SU-DHL-6 (cell line): ENCODE measurements at regions not wholly inside any gene's neighbourhood (a gene's known extent, or its start where the extent isn't known, plus 50 kb on each side); places are given as distances from the start of the nearest gene placed in this dataset.

Source experiments
- EZH2phosphoT487 ChIP-seq: fragments of 200-600 bp; sonication (generic), shearing (Covaris generic); conservative IDR thresholded peaks from 2 replicates; pipeline ENCODE4 v1.6.1; 2018; ENCODE audit warnings: mild to moderate bottlenecking, antibody characterized with exemption, low read length, moderate library complexity, mixed read lengths
- TF ChIP-seq, protein P1 (sequence below): fragments of 200-600 bp; sonication (generic); IDR thresholded peaks from one replicate; pipeline ENCODE4 v1.5.1; 2017; ENCODE audit warnings: antibody characterized with exemption, mild to moderate bottlenecking, low read length, moderate library complexity; ENCODE audit not compliant: insufficient read depth, poor library complexity, severe bottlenecking

DNA sequence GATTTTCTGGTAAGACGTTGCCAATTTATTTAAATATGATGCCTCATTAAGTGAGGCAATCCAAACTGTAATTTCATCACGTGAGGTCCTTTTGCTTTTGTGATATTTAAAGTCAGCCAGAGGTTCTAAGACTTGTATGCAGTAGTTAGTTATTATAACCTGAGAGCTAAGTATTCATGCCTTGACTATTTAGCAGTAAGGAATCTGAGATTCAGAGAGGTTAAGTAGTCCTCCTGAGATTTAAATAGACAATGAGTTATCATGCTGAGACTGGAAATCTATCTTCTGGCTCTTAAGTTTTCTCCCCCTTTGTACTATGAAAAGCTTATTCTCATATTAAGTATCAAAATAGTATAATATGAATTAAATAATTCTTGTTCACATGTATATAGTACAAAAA, 158.0 kb downstream of the UTRN start:
- TF ChIP-seq EZH2phosphoT487 = no peak
- TF ChIP-seq, protein P1, sequence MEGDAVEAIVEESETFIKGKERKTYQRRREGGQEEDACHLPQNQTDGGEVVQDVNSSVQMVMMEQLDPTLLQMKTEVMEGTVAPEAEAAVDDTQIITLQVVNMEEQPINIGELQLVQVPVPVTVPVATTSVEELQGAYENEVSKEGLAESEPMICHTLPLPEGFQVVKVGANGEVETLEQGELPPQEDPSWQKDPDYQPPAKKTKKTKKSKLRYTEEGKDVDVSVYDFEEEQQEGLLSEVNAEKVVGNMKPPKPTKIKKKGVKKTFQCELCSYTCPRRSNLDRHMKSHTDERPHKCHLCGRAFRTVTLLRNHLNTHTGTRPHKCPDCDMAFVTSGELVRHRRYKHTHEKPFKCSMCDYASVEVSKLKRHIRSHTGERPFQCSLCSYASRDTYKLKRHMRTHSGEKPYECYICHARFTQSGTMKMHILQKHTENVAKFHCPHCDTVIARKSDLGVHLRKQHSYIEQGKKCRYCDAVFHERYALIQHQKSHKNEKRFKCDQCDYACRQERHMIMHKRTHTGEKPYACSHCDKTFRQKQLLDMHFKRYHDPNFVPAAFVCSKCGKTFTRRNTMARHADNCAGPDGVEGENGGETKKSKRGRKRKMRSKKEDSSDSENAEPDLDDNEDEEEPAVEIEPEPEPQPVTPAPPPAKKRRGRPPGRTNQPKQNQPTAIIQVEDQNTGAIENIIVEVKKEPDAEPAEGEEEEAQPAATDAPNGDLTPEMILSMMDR = no peak
